ENCODE measurements at regions not wholly inside any gene's neighbourhood (a gene's known extent, or its start where the extent isn't known, plus 50 kb on each side); places are given as distances from the start of the nearest gene placed in this dataset.

DNA sequence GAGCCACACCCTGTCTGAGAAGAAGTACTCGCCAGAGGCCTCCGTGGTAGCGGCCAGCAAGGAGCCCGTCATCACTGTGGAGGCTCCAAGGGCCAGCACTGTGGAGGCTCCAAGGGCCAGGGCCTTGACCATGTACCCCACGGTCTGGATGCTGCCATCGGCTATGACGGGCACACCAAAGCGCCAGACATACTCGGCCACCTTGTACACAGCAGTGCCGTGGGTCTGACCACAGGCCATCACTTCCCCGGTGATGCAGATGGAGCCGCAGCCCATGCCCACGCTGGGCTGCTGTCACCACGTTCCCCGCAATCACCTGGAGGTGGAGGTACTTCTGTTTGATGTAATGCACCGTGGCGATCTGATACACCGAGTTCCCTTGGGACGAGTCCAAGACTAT, 377.7 kb upstream of the MAOA start:
- TF ChIP-seq, protein P1, sequence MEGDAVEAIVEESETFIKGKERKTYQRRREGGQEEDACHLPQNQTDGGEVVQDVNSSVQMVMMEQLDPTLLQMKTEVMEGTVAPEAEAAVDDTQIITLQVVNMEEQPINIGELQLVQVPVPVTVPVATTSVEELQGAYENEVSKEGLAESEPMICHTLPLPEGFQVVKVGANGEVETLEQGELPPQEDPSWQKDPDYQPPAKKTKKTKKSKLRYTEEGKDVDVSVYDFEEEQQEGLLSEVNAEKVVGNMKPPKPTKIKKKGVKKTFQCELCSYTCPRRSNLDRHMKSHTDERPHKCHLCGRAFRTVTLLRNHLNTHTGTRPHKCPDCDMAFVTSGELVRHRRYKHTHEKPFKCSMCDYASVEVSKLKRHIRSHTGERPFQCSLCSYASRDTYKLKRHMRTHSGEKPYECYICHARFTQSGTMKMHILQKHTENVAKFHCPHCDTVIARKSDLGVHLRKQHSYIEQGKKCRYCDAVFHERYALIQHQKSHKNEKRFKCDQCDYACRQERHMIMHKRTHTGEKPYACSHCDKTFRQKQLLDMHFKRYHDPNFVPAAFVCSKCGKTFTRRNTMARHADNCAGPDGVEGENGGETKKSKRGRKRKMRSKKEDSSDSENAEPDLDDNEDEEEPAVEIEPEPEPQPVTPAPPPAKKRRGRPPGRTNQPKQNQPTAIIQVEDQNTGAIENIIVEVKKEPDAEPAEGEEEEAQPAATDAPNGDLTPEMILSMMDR (IDR thresholded peaks at IDR 0.05) = no peak
- no peak for TF ChIP-seq EP300 (IDR thresholded peaks at IDR 0.05)
